ENCODE measurements at regions not wholly inside any gene's neighbourhood (a gene's known extent, or its start where the extent isn't known, plus 50 kb on each side); places are given as distances from the start of the nearest gene placed in this dataset.

GRCh38 chr2:74071426-74071825, 76.3 kb downstream of the BOLA3 start:
- BruUV-seq (replicated peaks) = no TSS peak
- peaks cover 4% of the 10 kb centered on the region for H3K36me3 ChIP-seq (ENCODE audit: insufficient read depth, low read length, poor library complexity, severe bottlenecking)
- TF ChIP-seq CTCF (conservative IDR thresholded peaks at IDR 0.05; ENCODE audit: low read depth, low read length) = no peak
- TF ChIP-seq EZH2 (IDR thresholded peaks at IDR 0.05; ENCODE audit: borderline replicate concordance, low read depth, low read length, poor library complexity, severe bottlenecking) = no peak
- H3K4me3 ChIP-seq (ENCODE audit: low read depth, low read length, poor library complexity, severe bottlenecking) = no peak overlapping the region
- no peak overlapping the region for H3K27ac ChIP-seq (ENCODE audit: low read depth, low read length, poor library complexity, severe bottlenecking)
- no peaks in the 10 kb centered on the region for H3K27me3 ChIP-seq (replicated peaks; ENCODE audit: insufficient read depth, low read depth, low read length, poor library complexity)
- peaks cover 7% of the 10 kb centered on the region for H3K4me1 ChIP-seq (ENCODE audit: insufficient read depth, low read length, poor library complexity, severe bottlenecking)
- intact Hi-C loops (cut with micrococcal nuclease; ENCODE audit: unreplicated experiment) = no loop called here
- ChIA-PET POLR2A (ENCODE audit: low non-redundant PET) (no interaction called here), CTCF (no interaction called here)
- H3K9me3 ChIP-seq (ENCODE audit: low read depth, low read length, poor library complexity, severe bottlenecking) = no peaks in the 10 kb centered on the region
- no peak for DNase-seq (ENCODE audit: low spot score)

- H3K4me3 ChIP-seq (ENCODE audit: low read depth, low read length, poor library complexity, severe bottlenecking) = no peak overlapping the region
- no TSS peak for BruUV-seq (replicated peaks)
- TF ChIP-seq CTCF (conservative IDR thresholded peaks at IDR 0.05; ENCODE audit: low read depth, low read length) (no peak), EZH2 (IDR thresholded peaks at IDR 0.05; ENCODE audit: borderline replicate concordance, low read depth, low read length, poor library complexity, severe bottlenecking) (no peak)
- intact Hi-C loops (cut with micrococcal nuclease; ENCODE audit: unreplicated experiment) = no loop called here
- no peaks in the 10 kb centered on the region for H3K27me3 ChIP-seq (replicated peaks; ENCODE audit: insufficient read depth, low read depth, low read length, poor library complexity)
- H3K4me1 ChIP-seq (ENCODE audit: insufficient read depth, low read length, poor library complexity, severe bottlenecking) = peaks cover 7% of the 10 kb centered on the region
- no peak overlapping the region for H3K27ac ChIP-seq (ENCODE audit: low read depth, low read length, poor library complexity, severe bottlenecking)
- ChIA-PET CTCF (no interaction called here), POLR2A (ENCODE audit: low non-redundant PET) (no interaction called here)
- DNase-seq (ENCODE audit: low spot score) = no peak
- no peaks in the 10 kb centered on the region for H3K9me3 ChIP-seq (ENCODE audit: low read depth, low read length, poor library complexity, severe bottlenecking)
- peaks cover 12% of the 10 kb centered on the region for H3K36me3 ChIP-seq (ENCODE audit: insufficient read depth, low read length, poor library complexity, severe bottlenecking)
These were observed 75.1 kb downstream of the BOLA3 start for GRCh38 chr2:74072565-74072964.

- Histone ChIP-seq H3K27me3 (replicated peaks; ENCODE audit: insufficient read depth, low read depth, low read length, poor library complexity) (no peaks in the 10 kb centered on the region), H3K9me3 (ENCODE audit: low read depth, low read length, poor library complexity, severe bottlenecking) (no peaks in the 10 kb centered on the region), H3K4me1 (ENCODE audit: insufficient read depth, low read length, poor library complexity, severe bottlenecking) (peaks cover 7% of the 10 kb centered on the region), H3K4me3 (ENCODE audit: low read depth, low read length, poor library complexity, severe bottlenecking) (no peak overlapping the region), H3K36me3 (ENCODE audit: insufficient read depth, low read length, poor library complexity, severe bottlenecking) (peaks cover 12% of the 10 kb centered on the region), H3K27ac (ENCODE audit: low read depth, low read length, poor library complexity, severe bottlenecking) (no peak overlapping the region)
- no TSS peak for BruUV-seq (replicated peaks)
- CTCF ChIA-PET = no interaction called here
- TF ChIP-seq EZH2 (IDR thresholded peaks at IDR 0.05; ENCODE audit: borderline replicate concordance, low read depth, low read length, poor library complexity, severe bottlenecking) (no peak), CTCF (conservative IDR thresholded peaks at IDR 0.05; ENCODE audit: low read depth, low read length) (no peak)
- POLR2A ChIA-PET (ENCODE audit: low non-redundant PET) = no interaction called here
- no peak for DNase-seq (ENCODE audit: low spot score)
- intact Hi-C loops (cut with micrococcal nuclease; ENCODE audit: unreplicated experiment) = no loop called here
These were observed 73.2 kb downstream of the BOLA3 start for GRCh38 chr2:74074487-74074886.

Measured in A673 (cell line).